Loucy (cell line): ENCODE measurements at regions not wholly inside any gene's neighbourhood (a gene's known extent, or its start where the extent isn't known, plus 50 kb on each side); places are given as distances from the start of the nearest gene placed in this dataset.

Experiments used
- H2AFZ ChIP-seq: fragments of 200-600 bp; sonication (generic); 2 replicates; pipeline ENCODE4 v1.6.0; 2016; ENCODE audit warnings: antibody characterized with exemption, mild to moderate bottlenecking, low read length, moderate library complexity
- H3F3A ChIP-seq: fragments of 200-600 bp; 2 replicates; pipeline ENCODE4 v1.6.0; 2016; ENCODE audit warnings: antibody characterized with exemption, low read depth, mild to moderate bottlenecking
- H3K27me3 ChIP-seq: fragments of 200-600 bp; sonication (generic); 2 replicates; pipeline ENCODE4 v1.6.1; 2014; ENCODE audit warnings: low read length, mild to moderate bottlenecking; ENCODE audit not compliant: insufficient read depth, poor library complexity, severe bottlenecking
- H3K36me3 ChIP-seq: fragments of 200-600 bp; sonication (generic); 2 replicates; pipeline ENCODE4 v1.6.1; 2016; ENCODE audit warnings: low read length; ENCODE audit not compliant: insufficient read depth
- H3K4me1 ChIP-seq: fragments of 200-600 bp; sonication (generic); 2 replicates; pipeline ENCODE4 v1.5.1; 2014; ENCODE audit warnings: low read length, mild to moderate bottlenecking; ENCODE audit not compliant: insufficient read depth, poor library complexity, severe bottlenecking
- H3K4me2 ChIP-seq: fragments of 200-600 bp; sonication (generic); 2 replicates; pipeline ENCODE4 v1.6.0; 2014; ENCODE audit warnings: antibody characterized with exemption, low read length, low read depth, mild to moderate bottlenecking; ENCODE audit not compliant: poor library complexity, severe bottlenecking
- H3K4me3 ChIP-seq: fragments of 200-600 bp; sonication (generic); 2 replicates; pipeline ENCODE4 v1.5.1; 2014; ENCODE audit warnings: low read length, mild to moderate bottlenecking, mixed read lengths; ENCODE audit not compliant: poor library complexity, severe bottlenecking
- H3K79me2 ChIP-seq: fragments of 200-600 bp; sonication (generic); 2 replicates; pipeline ENCODE4 v1.6.1; 2014; ENCODE audit warnings: low read length; ENCODE audit not compliant: insufficient read depth
- H3K9ac ChIP-seq: fragments of 200-600 bp; sonication (generic); 2 replicates; pipeline ENCODE4 v1.6.0; 2014; ENCODE audit warnings: mild to moderate bottlenecking, low read depth, low read length, moderate library complexity; ENCODE audit not compliant: poor library complexity, severe bottlenecking
- H3K9me2 ChIP-seq: fragments of 200-600 bp; sonication (generic); replicated peaks from 2 replicates; pipeline ENCODE4 v1.6.1; 2016; ENCODE audit warnings: low read depth, low read length, mixed read lengths
- H3K9me3 ChIP-seq: fragments of 200-600 bp; sonication (generic); 2 replicates; pipeline ENCODE4 v1.6.1; 2014; ENCODE audit warnings: mild to moderate bottlenecking, antibody characterized with exemption, low read length, low read depth; ENCODE audit not compliant: insufficient read depth
- H4K20me1 ChIP-seq: fragments of 200-600 bp; sonication (generic); 2 replicates; pipeline ENCODE4 v1.6.0; 2014; ENCODE audit warnings: antibody characterized with exemption, low read length, mild to moderate bottlenecking; ENCODE audit not compliant: insufficient read depth, poor library complexity, severe bottlenecking
- CTCF ChIP-seq: fragments of 200-600 bp; sonication (generic); conservative IDR thresholded peaks from 2 replicates; pipeline ENCODE4 v1.5.1; 2014; ENCODE audit warnings: mild to moderate bottlenecking, antibody characterized with exemption, low read length
- EZH2phosphoT487 ChIP-seq: fragments of 200-600 bp; IDR thresholded peaks from 2 replicates; pipeline ENCODE4 v1.6.1; 2018; ENCODE audit warnings: antibody characterized with exemption, mild to moderate bottlenecking, moderate library complexity, borderline replicate concordance

GRCh38 chr1:178020968-178021640 is 51.2 kb upstream of the SEC16B start:
- no peaks in the 10 kb centered on the region for H3K4me1 ChIP-seq
- no peaks in the 10 kb centered on the region for H4K20me1 ChIP-seq
- no peaks in the 10 kb centered on the region for H3K79me2 ChIP-seq
- H2AFZ ChIP-seq, result no peak overlapping the region
- H3K27me3 ChIP-seq, result no peaks in the 10 kb centered on the region
- no peaks in the 10 kb centered on the region for H3F3A ChIP-seq
- H3K4me2 ChIP-seq, result no peak overlapping the region
- H3K36me3 ChIP-seq, result no peaks in the 10 kb centered on the region
- H3K4me3 ChIP-seq, result no peak overlapping the region
- no peak overlapping the region for H3K9ac ChIP-seq
- H3K9me3 ChIP-seq, result no peaks in the 10 kb centered on the region
- TF ChIP-seq CTCF, result no peak
- no peak for TF ChIP-seq EZH2phosphoT487
- H3K9me2 ChIP-seq, result no peaks in the 10 kb centered on the region

- Histone ChIP-seq H3K4me1 (no peaks in the 10 kb centered on the region), H3F3A (no peaks in the 10 kb centered on the region), H3K79me2 (no peaks in the 10 kb centered on the region), H3K27me3 (no peaks in the 10 kb centered on the region), H3K9me2 (no peaks in the 10 kb centered on the region), H4K20me1 (no peaks in the 10 kb centered on the region), H3K9me3 (no peaks in the 10 kb centered on the region), H3K9ac (no peak overlapping the region), H3K36me3 (no peaks in the 10 kb centered on the region), H2AFZ (no peak overlapping the region), H3K4me2 (no peak overlapping the region), H3K4me3 (no peak overlapping the region)
- TF ChIP-seq CTCF (no peak), EZH2phosphoT487 (no peak)
These were observed 52.1 kb upstream of the SEC16B start for GRCh38 chr1:178021950-178022349.

GRCh38 chr1:178023181-178023618 is 53.3 kb upstream of the SEC16B start:
- Histone ChIP-seq H3K9me3 (no peaks in the 10 kb centered on the region), H3K9ac (no peak overlapping the region), H3F3A (no peaks in the 10 kb centered on the region), H3K4me2 (no peak overlapping the region), H3K9me2 (no peaks in the 10 kb centered on the region), H3K4me1 (no peaks in the 10 kb centered on the region), H3K79me2 (no peaks in the 10 kb centered on the region), H3K36me3 (no peaks in the 10 kb centered on the region), H3K27me3 (no peaks in the 10 kb centered on the region), H2AFZ (no peak overlapping the region), H3K4me3 (no peak overlapping the region), H4K20me1 (no peaks in the 10 kb centered on the region)
- TF ChIP-seq CTCF (no peak), EZH2phosphoT487 (no peak)
